ENCODE measurements at regions not wholly inside any gene's neighbourhood (a gene's known extent, or its start where the extent isn't known, plus 50 kb on each side); places are given as distances from the start of the nearest gene placed in this dataset.
"Not testable (repeated sequence)": the region's sequence is repeated elsewhere in the genome, so short reads cannot be mapped to it uniquely, and the experiment has no call there.

DNA sequence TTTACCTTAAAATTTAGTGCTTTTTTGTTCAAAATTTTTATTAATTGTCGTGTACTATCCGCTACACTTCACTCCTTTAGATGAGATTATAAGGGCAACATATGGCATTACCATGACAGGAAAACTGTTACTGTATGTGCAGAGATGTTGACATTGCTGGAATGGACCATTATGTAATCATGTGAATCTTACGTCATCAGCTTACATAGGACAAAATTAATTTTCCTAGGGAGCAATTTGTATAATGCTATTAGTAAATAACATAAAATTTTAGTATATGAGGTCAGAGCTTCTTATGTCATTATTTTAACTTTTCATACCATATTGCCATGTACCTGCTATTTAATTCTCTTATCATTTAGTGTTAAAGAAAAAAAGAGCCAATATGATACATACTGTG, 110.4 kb upstream of the KLHL1 start:
- no peaks in the 10 kb centered on the region for H3K9me3 ChIP-seq
- TF ChIP-seq POLR2A (IDR thresholded peaks at IDR 0.05) (no peak), EP300 (IDR thresholded peaks at IDR 0.05) (no peak)
- TF ChIP-seq, protein P1, sequence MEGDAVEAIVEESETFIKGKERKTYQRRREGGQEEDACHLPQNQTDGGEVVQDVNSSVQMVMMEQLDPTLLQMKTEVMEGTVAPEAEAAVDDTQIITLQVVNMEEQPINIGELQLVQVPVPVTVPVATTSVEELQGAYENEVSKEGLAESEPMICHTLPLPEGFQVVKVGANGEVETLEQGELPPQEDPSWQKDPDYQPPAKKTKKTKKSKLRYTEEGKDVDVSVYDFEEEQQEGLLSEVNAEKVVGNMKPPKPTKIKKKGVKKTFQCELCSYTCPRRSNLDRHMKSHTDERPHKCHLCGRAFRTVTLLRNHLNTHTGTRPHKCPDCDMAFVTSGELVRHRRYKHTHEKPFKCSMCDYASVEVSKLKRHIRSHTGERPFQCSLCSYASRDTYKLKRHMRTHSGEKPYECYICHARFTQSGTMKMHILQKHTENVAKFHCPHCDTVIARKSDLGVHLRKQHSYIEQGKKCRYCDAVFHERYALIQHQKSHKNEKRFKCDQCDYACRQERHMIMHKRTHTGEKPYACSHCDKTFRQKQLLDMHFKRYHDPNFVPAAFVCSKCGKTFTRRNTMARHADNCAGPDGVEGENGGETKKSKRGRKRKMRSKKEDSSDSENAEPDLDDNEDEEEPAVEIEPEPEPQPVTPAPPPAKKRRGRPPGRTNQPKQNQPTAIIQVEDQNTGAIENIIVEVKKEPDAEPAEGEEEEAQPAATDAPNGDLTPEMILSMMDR (IDR thresholded peaks at IDR 0.05), result no peak
- H3K27me3 ChIP-seq, result no peaks in the 10 kb centered on the region
- no peak for DNase-seq
- 89 to 92% (median 90%) methylated on average over 3 of the region's 3 CpGs for WGBS, 3 donors
- no peaks in the 10 kb centered on the region for H3K4me1 ChIP-seq (ENCODE audit: insufficient read depth)
- H3K27ac ChIP-seq, result no peak overlapping the region
- no peak overlapping the region for H3K4me3 ChIP-seq
- intact Hi-C loops (cut with DNase I), result no loop called here
- H3K36me3 ChIP-seq, result no peaks in the 10 kb centered on the region

DNA sequence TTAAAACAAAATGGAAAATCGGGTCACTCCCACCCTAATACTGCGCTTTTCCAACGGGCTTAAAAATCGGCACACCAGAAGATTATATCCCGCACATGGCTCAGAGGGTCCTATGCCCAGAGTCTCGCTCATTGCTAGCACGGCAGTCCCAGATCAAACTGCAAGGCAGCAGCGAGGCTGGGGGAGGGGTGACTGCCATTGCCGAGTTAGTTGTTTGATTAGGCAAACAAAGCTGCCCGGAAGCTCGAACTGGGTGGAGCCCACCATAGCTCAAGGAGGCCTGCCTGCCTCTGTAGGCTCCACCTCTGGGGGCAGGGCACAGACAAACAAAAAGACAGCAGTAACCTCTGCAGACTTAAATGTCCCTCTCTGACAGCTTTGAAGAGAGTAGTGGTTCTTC, 100.7 kb upstream of the KLHL1 start:
- WGBS, 3 donors, result 82 to 89% (median 83%) methylated on average over 11 of the region's 11 CpGs
- H3K4me3 ChIP-seq; H3K27me3 ChIP-seq; intact Hi-C loops (cut with DNase I); H3K4me1 ChIP-seq (ENCODE audit: insufficient read depth); H3K27ac ChIP-seq; H3K9me3 ChIP-seq; DNase-seq; H3K36me3 ChIP-seq: not testable (repeated sequence)

DNA sequence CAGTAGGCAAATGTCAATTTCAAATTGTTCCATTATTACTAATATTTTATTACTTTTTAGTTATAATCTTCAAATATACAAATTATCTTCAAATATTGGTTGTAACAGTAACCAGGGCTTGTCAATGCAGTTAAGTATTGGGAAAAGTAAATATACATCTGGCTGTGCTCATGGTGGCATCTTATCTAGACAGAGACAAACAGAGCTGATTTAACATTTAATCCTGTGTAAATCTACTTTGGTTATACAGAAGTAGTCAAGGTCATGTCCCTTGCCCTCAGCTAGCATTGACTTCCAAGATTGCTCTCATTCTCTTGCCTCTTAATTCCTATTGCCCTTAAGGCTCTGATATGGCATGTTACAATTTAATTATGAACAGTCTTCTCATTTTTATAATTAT, 98.4 kb upstream of the KLHL1 start:
- H3K9me3 ChIP-seq, result no peaks in the 10 kb centered on the region
- H3K27ac ChIP-seq, result no peak overlapping the region

DNA sequence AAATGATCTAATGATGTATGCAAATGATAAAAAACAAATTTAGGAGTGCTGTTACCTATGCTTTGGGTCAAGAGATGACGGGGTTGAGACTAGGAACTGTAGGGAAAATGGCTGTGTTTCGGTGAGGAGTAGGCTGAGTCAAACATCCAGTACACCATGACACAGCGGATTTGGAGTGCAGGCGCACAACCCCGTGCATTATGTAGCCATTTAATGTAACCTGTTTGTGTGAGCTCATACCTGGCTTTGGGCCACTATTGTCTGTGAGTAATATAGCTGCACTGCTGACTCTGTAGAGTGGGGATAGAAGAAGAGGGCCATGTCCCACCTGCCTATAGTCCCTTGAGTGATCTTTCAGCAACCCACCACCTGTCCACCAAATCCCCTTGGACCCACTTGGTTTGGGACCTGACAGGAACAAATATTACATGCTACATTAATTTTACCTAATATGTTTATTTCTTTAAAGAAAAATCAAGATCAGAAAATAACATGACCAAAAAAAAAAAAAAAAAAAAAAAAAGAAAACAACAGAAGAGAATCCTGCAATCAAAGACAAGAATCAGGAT, 95.5 kb upstream of the KLHL1 start:
- H3K4me3 ChIP-seq, result no peak overlapping the region
- WGBS, 3 donors, result 90 to 97% (median 96%) methylated on average over 5 of the region's 5 CpGs
- no peak for DNase-seq
- no peaks in the 10 kb centered on the region for H3K4me1 ChIP-seq (ENCODE audit: insufficient read depth)
- no peak overlapping the region for H3K27ac ChIP-seq
- intact Hi-C loops (cut with DNase I), result no loop called here
- TF ChIP-seq EP300 (IDR thresholded peaks at IDR 0.05) (no peak), POLR2A (IDR thresholded peaks at IDR 0.05) (no peak)
- H3K9me3 ChIP-seq, result no peaks in the 10 kb centered on the region
- H3K27me3 ChIP-seq, result no peaks in the 10 kb centered on the region
- H3K36me3 ChIP-seq, result no peaks in the 10 kb centered on the region

More for the DNA sequence above, 98.4 kb upstream of the KLHL1 start:
- intact Hi-C loops (cut with DNase I), result no loop called here
- H3K36me3 ChIP-seq, result no peaks in the 10 kb centered on the region
- no peak overlapping the region for H3K4me3 ChIP-seq
- TF ChIP-seq POLR2A (IDR thresholded peaks at IDR 0.05) (no peak), EP300 (IDR thresholded peaks at IDR 0.05) (no peak)
- TF ChIP-seq, protein P1 (IDR thresholded peaks at IDR 0.05), result no peak
- no peaks in the 10 kb centered on the region for H3K27me3 ChIP-seq
- H3K4me1 ChIP-seq (ENCODE audit: insufficient read depth), result no peaks in the 10 kb centered on the region
- DNase-seq, result no peak

DNA sequence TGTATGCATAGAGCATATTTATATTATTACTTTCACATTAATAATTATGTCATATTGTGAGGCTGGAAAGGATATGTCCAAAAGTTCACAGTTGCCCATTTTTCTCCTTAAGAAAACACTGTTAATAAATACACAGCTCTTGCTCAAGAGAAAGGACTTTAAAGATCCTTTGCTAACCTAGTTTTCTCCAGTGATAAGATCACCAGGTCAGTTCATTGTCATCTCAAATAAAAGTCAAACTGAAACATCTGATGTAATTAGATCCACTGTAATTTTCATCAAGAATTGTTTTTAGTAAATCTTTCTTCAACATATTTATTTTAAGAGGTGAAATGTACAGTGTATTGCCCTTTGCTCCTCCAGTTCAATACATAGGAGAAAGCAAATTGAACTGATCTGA, 82.8 kb upstream of the KLHL1 start:
- intact Hi-C loops (cut with DNase I), result no loop called here

More for the DNA sequence above, 82.8 kb upstream of the KLHL1 start:
- Histone ChIP-seq H3K27me3 (no peaks in the 10 kb centered on the region), H3K4me3 (no peak overlapping the region), H3K9me3 (no peaks in the 10 kb centered on the region), H3K27ac (no peak overlapping the region), H3K4me1 (ENCODE audit: insufficient read depth) (no peaks in the 10 kb centered on the region), H3K36me3 (no peaks in the 10 kb centered on the region)
- no peak for TF ChIP-seq POLR2A (IDR thresholded peaks at IDR 0.05)
- TF ChIP-seq EP300 (IDR thresholded peaks at IDR 0.05), result no peak
- TF ChIP-seq, protein P1 (IDR thresholded peaks at IDR 0.05), result no peak
- DNase-seq, result no peak

Measured in ovary (tissue), 7 donors.